Vagina (tissue), 2 donors: ENCODE measurements at regions not wholly inside any gene's neighbourhood (a gene's known extent, or its start where the extent isn't known, plus 50 kb on each side); places are given as distances from the start of the nearest gene placed in this dataset.

Source experiments
- DNase-seq, 2 donors: peaks; one replicate each; pipeline ENCODE4 v3.0.0-alpha.2; 2017; ENCODE audit errors: extremely low spot score in 2 of 2
- H3K27ac ChIP-seq: fragments of 200-600 bp; sonication (generic); one replicate; pipeline ENCODE4 v1.5.1; 2019
- H3K27me3 ChIP-seq: fragments of 200-600 bp; sonication (generic); one replicate; pipeline ENCODE4 v1.5.1; 2019
- H3K36me3 ChIP-seq, 2 donors: fragments of 200-600 bp; sonication (generic); one replicate each; pipeline ENCODE4 v1.5.1; 2017 to 2019
- H3K4me1 ChIP-seq: fragments of 200-600 bp; sonication (generic); one replicate; pipeline ENCODE4 v1.5.1; 2019
- H3K4me3 ChIP-seq, 2 donors: fragments of 200-600 bp; sonication (generic); 1 replicate in 1 of 2; 2 replicates in 1 of 2; pipeline ENCODE4 v1.5.1; 2016 to 2019
- H3K9me3 ChIP-seq: fragments of 200-600 bp; sonication (generic); one replicate; pipeline ENCODE4 v1.5.1; 2019
- POLR2A ChIP-seq, 2 donors: fragments of 450-650 bp; IDR thresholded peaks; one replicate each; pipeline ENCODE4 v1.6.1; 2017; ENCODE audit warnings: antibody characterized with exemption in 2 of 2, mild to moderate bottlenecking in 2 of 2, moderate library complexity in 2 of 2
- POLR2AphosphoS5 ChIP-seq, 2 donors: sonication (generic); formaldehyde crosslinking; IDR thresholded peaks; one replicate each; pipeline ENCODE4 v1.9.0; 2017; ENCODE audit warnings: antibody characterized with exemption in 2 of 2, mild to moderate bottlenecking in 2 of 2, low read depth in 1 of 2; ENCODE audit not compliant: insufficient read depth in 1 of 2
- intact Hi-C: fragments of 100-400 bp; cut with DNase I; formaldehyde crosslinking; loops from one replicate; pipeline ENCODE4 v1.15.1; 2023
- TF ChIP-seq, protein P1 (sequence below), 3 experiments: fragments of 450-650 bp in 2 of 3; fragments of 200-600 bp in 1 of 3; sonication (generic) in 1 of 3; IDR thresholded peaks; one replicate each; pipeline ENCODE4 v1.5.1; 2017 to 2019; ENCODE audit warnings: antibody characterized with exemption in 3 of 3, mild to moderate bottlenecking in 2 of 3, moderate library complexity in 2 of 3

DNA sequence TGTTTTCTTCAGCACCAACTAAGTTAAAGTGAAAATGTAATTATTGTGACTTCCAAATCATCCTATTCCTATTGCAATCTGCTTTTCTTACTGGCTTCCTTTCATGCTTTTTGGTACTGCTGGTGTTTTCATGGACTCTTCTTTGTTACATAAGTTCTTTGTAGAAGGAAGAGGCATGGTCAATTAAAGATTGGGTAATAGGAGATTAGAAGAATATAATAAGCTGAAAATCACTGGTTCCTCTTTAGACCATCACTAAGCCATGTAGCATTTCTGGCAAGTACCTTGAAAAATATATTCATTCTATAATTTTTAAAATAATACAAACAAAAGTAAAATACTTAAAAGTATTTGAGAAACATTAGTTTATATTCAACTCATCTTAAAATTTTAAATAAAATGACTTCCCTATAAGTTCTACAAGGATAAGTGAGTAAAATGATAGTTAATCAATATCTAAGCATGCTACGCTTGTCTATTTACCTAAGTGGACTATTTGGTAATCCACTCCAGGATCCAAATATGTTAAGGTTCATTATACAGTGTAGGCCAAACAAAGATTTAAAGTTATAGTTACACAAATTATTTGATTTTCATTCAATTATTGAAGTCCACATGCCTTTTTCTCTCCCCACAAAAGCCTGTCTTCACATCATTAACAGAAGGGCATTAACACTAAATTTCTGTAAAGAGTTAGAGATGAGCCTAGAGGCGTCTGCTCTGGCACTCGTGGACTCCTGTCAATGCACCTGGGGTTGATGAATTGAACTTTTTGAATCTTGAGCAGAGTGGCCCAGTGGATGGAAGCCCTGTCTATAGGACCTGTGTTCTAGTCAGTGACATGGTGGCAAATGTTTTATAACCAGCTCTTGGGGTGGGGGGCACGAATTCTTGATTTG, 408.1 kb downstream of the INHBA start:
- Histone ChIP-seq H3K4me1 (no peaks in the 10 kb centered on the region), H3K36me3 (no peaks in the 10 kb centered on the region), H3K4me3 (no peak overlapping the region), H3K27ac (no peak overlapping the region), H3K9me3 (no peaks in the 10 kb centered on the region), H3K27me3 (no peaks in the 10 kb centered on the region)
- DNase-seq, result no peak
- intact Hi-C loops, result no loop called here
- TF ChIP-seq POLR2AphosphoS5 (IDR thresholded peaks at IDR 0.05; ENCODE audit: insufficient read depth in 1 of 2, low read depth in 1 of 2) (no peak), POLR2A (IDR thresholded peaks at IDR 0.05) (no peak)
- TF ChIP-seq, protein P1, sequence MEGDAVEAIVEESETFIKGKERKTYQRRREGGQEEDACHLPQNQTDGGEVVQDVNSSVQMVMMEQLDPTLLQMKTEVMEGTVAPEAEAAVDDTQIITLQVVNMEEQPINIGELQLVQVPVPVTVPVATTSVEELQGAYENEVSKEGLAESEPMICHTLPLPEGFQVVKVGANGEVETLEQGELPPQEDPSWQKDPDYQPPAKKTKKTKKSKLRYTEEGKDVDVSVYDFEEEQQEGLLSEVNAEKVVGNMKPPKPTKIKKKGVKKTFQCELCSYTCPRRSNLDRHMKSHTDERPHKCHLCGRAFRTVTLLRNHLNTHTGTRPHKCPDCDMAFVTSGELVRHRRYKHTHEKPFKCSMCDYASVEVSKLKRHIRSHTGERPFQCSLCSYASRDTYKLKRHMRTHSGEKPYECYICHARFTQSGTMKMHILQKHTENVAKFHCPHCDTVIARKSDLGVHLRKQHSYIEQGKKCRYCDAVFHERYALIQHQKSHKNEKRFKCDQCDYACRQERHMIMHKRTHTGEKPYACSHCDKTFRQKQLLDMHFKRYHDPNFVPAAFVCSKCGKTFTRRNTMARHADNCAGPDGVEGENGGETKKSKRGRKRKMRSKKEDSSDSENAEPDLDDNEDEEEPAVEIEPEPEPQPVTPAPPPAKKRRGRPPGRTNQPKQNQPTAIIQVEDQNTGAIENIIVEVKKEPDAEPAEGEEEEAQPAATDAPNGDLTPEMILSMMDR (IDR thresholded peaks at IDR 0.05), result no peak

DNA sequence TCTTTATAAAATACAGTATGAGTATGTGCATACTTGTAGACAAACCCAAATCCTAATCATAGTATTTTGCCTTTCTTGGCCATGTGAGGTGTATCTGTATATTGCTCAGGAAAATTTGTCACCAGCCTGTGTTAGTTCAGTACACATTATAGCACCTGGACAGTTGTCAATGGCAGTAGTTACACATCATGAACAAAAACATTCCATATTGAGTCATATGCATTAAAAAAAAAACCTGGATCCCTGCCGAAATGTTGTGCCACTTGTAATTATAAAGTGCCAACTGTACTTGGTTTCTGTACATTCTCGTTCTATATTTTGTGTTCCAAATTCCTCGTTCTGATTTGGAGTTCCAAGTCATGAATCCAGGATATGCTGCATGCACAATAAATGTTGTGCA, 410.4 kb downstream of the INHBA start:
- H3K4me3 ChIP-seq, result no peak overlapping the region
- intact Hi-C loops, result no loop called here

DNA sequence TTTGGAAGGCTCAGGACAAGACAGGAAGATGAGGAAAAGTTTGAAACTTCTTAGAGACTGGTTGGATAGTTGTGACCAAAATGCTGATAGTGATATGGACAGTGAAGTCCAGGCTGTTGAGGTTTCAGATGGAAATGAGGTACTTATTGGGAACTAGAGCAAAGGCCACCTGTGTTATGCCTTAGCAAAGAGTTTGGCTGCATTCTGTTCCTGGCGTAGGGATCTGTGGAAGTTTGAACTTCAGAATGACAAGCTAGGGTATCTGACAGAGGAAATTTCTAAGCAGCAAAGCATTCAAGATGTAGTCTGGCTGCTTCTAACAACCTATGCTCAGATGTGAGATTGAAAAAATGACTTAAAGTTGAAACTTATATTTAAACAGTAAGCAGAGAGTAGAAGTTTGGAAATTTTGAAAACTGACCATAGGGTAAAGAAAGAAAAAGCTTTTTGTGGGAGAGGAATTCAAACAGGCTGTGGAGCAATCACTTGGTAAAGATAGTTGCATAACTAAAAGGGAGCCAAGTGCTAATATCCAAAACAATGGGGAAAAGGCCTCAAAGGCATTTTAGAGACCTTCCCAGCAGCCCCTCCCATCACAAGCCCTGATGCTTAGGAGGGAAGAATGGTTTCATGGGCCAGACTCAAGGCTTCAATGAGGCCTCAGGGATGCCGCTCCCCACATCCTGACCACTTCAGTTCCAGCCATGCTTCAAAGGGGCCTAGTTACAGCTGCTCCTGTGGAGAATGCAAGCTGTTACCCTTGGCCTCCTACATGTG, 415.1 kb downstream of the INHBA start:
- intact Hi-C loops, result no loop called here
- H3K36me3 ChIP-seq, result no peaks in the 10 kb centered on the region
- no peaks in the 10 kb centered on the region for H3K4me1 ChIP-seq
- H3K27ac ChIP-seq, result no peak overlapping the region
- DNase-seq, result no peak
- H3K27me3 ChIP-seq, result no peaks in the 10 kb centered on the region
- no peaks in the 10 kb centered on the region for H3K9me3 ChIP-seq
- TF ChIP-seq POLR2A (IDR thresholded peaks at IDR 0.05), result no peak
- TF ChIP-seq, protein P1 (IDR thresholded peaks at IDR 0.05), result no peak
- no peak for TF ChIP-seq POLR2AphosphoS5 (IDR thresholded peaks at IDR 0.05; ENCODE audit: insufficient read depth in 1 of 2, low read depth in 1 of 2)
- no peak overlapping the region for H3K4me3 ChIP-seq

More for the DNA sequence above, 410.4 kb downstream of the INHBA start:
- Histone ChIP-seq H3K27me3 (no peaks in the 10 kb centered on the region), H3K9me3 (no peaks in the 10 kb centered on the region), H3K4me1 (no peaks in the 10 kb centered on the region), H3K36me3 (no peaks in the 10 kb centered on the region), H3K27ac (no peak overlapping the region)
- DNase-seq, result no peak
- TF ChIP-seq POLR2A (IDR thresholded peaks at IDR 0.05), result no peak
- TF ChIP-seq, protein P1 (IDR thresholded peaks at IDR 0.05), result no peak
- TF ChIP-seq POLR2AphosphoS5 (IDR thresholded peaks at IDR 0.05; ENCODE audit: insufficient read depth in 1 of 2, low read depth in 1 of 2), result no peak

DNA sequence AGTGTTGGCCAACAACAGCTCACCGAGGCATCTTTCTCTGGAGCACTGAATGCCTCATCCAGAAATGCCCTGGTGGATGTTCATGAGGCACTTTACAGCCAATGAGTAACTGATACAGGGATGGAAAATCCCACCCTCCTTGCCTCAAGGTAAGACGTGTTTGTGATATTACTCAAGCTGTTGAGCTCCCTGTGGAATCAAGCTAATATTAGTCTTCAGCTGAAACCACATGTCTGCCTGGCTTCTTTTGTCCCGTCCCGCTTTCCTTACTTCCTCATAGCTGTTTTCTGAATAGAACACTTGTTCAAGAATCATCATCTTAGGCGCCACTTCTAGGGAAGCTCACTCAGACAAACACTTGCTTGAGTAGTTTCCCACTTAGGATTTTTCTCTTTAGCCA, 422.4 kb downstream of the INHBA start:
- intact Hi-C loops, result no loop called here
- Histone ChIP-seq H3K4me1 (no peaks in the 10 kb centered on the region), H3K27ac (no peak overlapping the region), H3K27me3 (no peaks in the 10 kb centered on the region), H3K9me3 (no peaks in the 10 kb centered on the region), H3K36me3 (no peaks in the 10 kb centered on the region), H3K4me3 (no peak overlapping the region)
- no peak for DNase-seq
- TF ChIP-seq, protein P1 (IDR thresholded peaks at IDR 0.05), result no peak
- TF ChIP-seq POLR2A (IDR thresholded peaks at IDR 0.05) (no peak), POLR2AphosphoS5 (IDR thresholded peaks at IDR 0.05; ENCODE audit: insufficient read depth in 1 of 2, low read depth in 1 of 2) (no peak)
